ENCODE measurements at regions not wholly inside any gene's neighbourhood (a gene's known extent, or its start where the extent isn't known, plus 50 kb on each side); places are given as distances from the start of the nearest gene placed in this dataset.

DNA sequence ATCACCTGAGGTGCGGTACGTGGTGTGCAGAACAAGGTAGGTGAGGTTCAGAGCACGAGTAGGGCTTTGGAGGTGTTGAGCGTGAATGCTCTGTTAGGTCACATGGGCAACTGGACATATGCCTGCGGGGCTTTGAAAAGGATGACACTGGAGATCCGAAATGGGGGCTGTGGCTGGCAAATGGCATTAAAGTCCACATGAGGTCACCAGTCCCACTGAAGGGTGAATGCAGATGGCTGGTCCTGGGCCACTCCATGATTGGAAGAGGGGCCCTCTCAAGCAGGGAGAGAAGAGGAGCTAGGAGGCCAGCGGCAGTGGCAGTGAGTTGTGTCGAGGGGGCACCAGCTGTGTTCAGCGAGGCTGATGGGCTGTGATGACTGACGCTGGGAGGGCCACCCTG, 254.9 kb upstream of the SHH start:
- TF ChIP-seq, protein P1, sequence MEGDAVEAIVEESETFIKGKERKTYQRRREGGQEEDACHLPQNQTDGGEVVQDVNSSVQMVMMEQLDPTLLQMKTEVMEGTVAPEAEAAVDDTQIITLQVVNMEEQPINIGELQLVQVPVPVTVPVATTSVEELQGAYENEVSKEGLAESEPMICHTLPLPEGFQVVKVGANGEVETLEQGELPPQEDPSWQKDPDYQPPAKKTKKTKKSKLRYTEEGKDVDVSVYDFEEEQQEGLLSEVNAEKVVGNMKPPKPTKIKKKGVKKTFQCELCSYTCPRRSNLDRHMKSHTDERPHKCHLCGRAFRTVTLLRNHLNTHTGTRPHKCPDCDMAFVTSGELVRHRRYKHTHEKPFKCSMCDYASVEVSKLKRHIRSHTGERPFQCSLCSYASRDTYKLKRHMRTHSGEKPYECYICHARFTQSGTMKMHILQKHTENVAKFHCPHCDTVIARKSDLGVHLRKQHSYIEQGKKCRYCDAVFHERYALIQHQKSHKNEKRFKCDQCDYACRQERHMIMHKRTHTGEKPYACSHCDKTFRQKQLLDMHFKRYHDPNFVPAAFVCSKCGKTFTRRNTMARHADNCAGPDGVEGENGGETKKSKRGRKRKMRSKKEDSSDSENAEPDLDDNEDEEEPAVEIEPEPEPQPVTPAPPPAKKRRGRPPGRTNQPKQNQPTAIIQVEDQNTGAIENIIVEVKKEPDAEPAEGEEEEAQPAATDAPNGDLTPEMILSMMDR (conservative IDR thresholded peaks at IDR 0.05; ENCODE audit: low read depth in 2 of 2), result no peak
- no peak for TF ChIP-seq CREB1 (CRISPR knock-in tag; IDR thresholded peaks at IDR 0.05; ENCODE audit: low read depth)
- TF ChIP-seq POLR2AphosphoS5 (IDR thresholded peaks at IDR 0.05; ENCODE audit: low read depth), result no peak
- TF ChIP-seq EZH2 (IDR thresholded peaks at IDR 0.05; ENCODE audit: low read depth, unreplicated experiment), result no peak
- TF ChIP-seq, protein P2, sequence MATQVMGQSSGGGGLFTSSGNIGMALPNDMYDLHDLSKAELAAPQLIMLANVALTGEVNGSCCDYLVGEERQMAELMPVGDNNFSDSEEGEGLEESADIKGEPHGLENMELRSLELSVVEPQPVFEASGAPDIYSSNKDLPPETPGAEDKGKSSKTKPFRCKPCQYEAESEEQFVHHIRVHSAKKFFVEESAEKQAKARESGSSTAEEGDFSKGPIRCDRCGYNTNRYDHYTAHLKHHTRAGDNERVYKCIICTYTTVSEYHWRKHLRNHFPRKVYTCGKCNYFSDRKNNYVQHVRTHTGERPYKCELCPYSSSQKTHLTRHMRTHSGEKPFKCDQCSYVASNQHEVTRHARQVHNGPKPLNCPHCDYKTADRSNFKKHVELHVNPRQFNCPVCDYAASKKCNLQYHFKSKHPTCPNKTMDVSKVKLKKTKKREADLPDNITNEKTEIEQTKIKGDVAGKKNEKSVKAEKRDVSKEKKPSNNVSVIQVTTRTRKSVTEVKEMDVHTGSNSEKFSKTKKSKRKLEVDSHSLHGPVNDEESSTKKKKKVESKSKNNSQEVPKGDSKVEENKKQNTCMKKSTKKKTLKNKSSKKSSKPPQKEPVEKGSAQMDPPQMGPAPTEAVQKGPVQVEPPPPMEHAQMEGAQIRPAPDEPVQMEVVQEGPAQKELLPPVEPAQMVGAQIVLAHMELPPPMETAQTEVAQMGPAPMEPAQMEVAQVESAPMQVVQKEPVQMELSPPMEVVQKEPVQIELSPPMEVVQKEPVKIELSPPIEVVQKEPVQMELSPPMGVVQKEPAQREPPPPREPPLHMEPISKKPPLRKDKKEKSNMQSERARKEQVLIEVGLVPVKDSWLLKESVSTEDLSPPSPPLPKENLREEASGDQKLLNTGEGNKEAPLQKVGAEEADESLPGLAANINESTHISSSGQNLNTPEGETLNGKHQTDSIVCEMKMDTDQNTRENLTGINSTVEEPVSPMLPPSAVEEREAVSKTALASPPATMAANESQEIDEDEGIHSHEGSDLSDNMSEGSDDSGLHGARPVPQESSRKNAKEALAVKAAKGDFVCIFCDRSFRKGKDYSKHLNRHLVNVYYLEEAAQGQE (IDR thresholded peaks at IDR 0.05; ENCODE audit: unreplicated experiment), result no peak
- TF ChIP-seq EZH2phosphoT487 (IDR thresholded peaks at IDR 0.05; ENCODE audit: unreplicated experiment), result no peak
- no peak for TF ChIP-seq STAT1 (IDR thresholded peaks at IDR 0.05; ENCODE audit: unreplicated experiment)
- no peak for TF ChIP-seq ZNF331 (CRISPR knock-in tag; IDR thresholded peaks at IDR 0.05; ENCODE audit: low read depth)
- no peak for TF ChIP-seq JUNB (IDR thresholded peaks at IDR 0.05; ENCODE audit: unreplicated experiment)
- TF ChIP-seq, protein P3, sequence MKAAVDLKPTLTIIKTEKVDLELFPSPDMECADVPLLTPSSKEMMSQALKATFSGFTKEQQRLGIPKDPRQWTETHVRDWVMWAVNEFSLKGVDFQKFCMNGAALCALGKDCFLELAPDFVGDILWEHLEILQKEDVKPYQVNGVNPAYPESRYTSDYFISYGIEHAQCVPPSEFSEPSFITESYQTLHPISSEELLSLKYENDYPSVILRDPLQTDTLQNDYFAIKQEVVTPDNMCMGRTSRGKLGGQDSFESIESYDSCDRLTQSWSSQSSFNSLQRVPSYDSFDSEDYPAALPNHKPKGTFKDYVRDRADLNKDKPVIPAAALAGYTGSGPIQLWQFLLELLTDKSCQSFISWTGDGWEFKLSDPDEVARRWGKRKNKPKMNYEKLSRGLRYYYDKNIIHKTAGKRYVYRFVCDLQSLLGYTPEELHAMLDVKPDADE (IDR thresholded peaks at IDR 0.05), result no peak
- no peak for TF ChIP-seq ZNF114 (CRISPR knock-in tag; IDR thresholded peaks at IDR 0.05)

Measured in GM23338 (cell line).